ENCODE measurements at regions not wholly inside any gene's neighbourhood (a gene's known extent, or its start where the extent isn't known, plus 50 kb on each side); places are given as distances from the start of the nearest gene placed in this dataset.

- H3K4me3 ChIP-seq (ENCODE audit: low read depth, low read length) = no peak overlapping the region
- no peak for TF ChIP-seq CTCF (IDR thresholded peaks at IDR 0.05; ENCODE audit: low read depth, low read length)
These were observed 67.5 kb upstream of the TES start for GRCh38 chr7:116142850-116143249.

- no peak for TF ChIP-seq CTCF (IDR thresholded peaks at IDR 0.05; ENCODE audit: low read depth, low read length)
These were observed 65.0 kb upstream of the TES start for GRCh38 chr7:116145245-116145852.

GRCh38 chr7:116148108-116148507 lies 62.2 kb upstream of the TES start:
- H3K4me3 ChIP-seq (ENCODE audit: low read depth, low read length) = no peak overlapping the region
- no peak for TF ChIP-seq CTCF (IDR thresholded peaks at IDR 0.05; ENCODE audit: low read depth, low read length)

More at GRCh38 chr7:116145245-116145852, 65.0 kb upstream of the TES start:
- H3K4me3 ChIP-seq (ENCODE audit: low read depth, low read length) = no peak overlapping the region

GRCh38 chr7:116148626-116149025 lies 61.7 kb upstream of the TES start:
- no peak overlapping the region for H3K4me3 ChIP-seq (ENCODE audit: low read depth, low read length)
- TF ChIP-seq CTCF (IDR thresholded peaks at IDR 0.05; ENCODE audit: low read depth, low read length) = no peak

GRCh38 chr7:116150588-116150987 lies 59.8 kb upstream of the TES start:
- no peak overlapping the region for H3K4me3 ChIP-seq (ENCODE audit: low read depth, low read length)
- no peak for TF ChIP-seq CTCF (IDR thresholded peaks at IDR 0.05; ENCODE audit: low read depth, low read length)

- TF ChIP-seq CTCF (IDR thresholded peaks at IDR 0.05; ENCODE audit: low read depth, low read length) = no peak
- H3K4me3 ChIP-seq (ENCODE audit: low read depth, low read length) = no peak overlapping the region
These were observed 58.1 kb upstream of the TES start for GRCh38 chr7:116152276-116152675.

GRCh38 chr7:116153050-116153449 lies 57.3 kb upstream of the TES start:
- H3K4me3 ChIP-seq (ENCODE audit: low read depth, low read length) = no peak overlapping the region
- no peak for TF ChIP-seq CTCF (IDR thresholded peaks at IDR 0.05; ENCODE audit: low read depth, low read length)

All from WI38 (cell line).